ENCODE measurements at regions not wholly inside any gene's neighbourhood (a gene's known extent, or its start where the extent isn't known, plus 50 kb on each side); places are given as distances from the start of the nearest gene placed in this dataset.
A peak's percentile ranks its signal among the peaks of the same experiment; 100 is the strongest.

DNA sequence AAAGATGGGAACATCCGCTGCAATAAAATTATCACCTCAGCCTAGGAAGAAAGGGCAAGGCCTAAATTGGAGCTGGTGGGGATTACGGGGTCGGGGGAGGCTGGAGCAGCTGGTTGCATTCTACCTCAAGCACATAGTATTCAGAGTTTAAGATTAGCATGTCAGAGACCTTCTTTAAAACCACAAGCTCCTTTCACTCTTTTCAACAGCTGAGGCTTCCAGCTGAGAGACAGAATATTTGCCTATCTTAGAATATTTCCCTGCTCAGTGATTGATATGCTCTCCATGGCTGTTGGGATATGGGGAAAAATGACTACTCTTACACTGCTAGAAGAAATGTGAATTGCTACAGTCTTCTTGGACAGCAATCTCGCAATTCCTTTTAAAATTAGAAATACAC is 248.6 kb downstream of the TBX15 start:
- no peaks in the 10 kb centered on the region for H3K36me3 ChIP-seq (ENCODE audit: insufficient read depth, low read length)
- H3K4me1 ChIP-seq (ENCODE audit: control insufficient read depth, insufficient read depth, low read length, unreplicated experiment), result no peaks in the 10 kb centered on the region
- H3K27ac ChIP-seq (ENCODE audit: low read depth, low read length), result no peak overlapping the region
- no peak overlapping the region for H3K4me3 ChIP-seq (ENCODE audit: low read depth, low read length)
- no peaks in the 10 kb centered on the region for H3K27me3 ChIP-seq (ENCODE audit: insufficient read depth, low read length)
- no peak overlapping the region for H2AFZ ChIP-seq (ENCODE audit: low read length, unreplicated experiment)
- H3K79me2 ChIP-seq (ENCODE audit: control insufficient read depth, insufficient read depth, low read length, unreplicated experiment), result no peaks in the 10 kb centered on the region

DNA sequence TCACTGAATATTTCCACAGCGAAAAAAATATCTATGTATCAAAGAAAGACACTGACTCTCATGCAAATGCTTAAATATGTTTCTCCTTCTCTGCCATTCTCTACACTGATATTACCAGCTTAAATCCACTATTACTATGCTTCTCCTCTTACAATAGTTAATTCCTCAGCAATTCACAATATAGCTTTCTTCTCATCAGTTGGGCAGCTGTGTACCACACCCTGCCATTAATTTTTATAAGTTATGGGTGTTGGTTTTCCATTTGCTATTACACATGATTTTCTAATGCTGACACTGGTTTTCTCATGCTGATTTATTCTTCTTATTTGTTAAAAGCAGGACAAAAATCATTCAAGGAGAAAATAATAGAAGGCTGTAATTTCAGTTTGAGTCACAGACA is 251.8 kb downstream of the TBX15 start:
- H2AFZ ChIP-seq (ENCODE audit: low read length, unreplicated experiment), result no peak overlapping the region
- no peak overlapping the region for H3K4me3 ChIP-seq (ENCODE audit: low read depth, low read length)
- H3K27me3 ChIP-seq (ENCODE audit: insufficient read depth, low read length), result no peaks in the 10 kb centered on the region
- H3K36me3 ChIP-seq (ENCODE audit: insufficient read depth, low read length), result no peaks in the 10 kb centered on the region
- H3K79me2 ChIP-seq (ENCODE audit: control insufficient read depth, insufficient read depth, low read length, unreplicated experiment), result no peaks in the 10 kb centered on the region
- no peak overlapping the region for H3K27ac ChIP-seq (ENCODE audit: low read depth, low read length)
- no peaks in the 10 kb centered on the region for H3K4me1 ChIP-seq (ENCODE audit: control insufficient read depth, insufficient read depth, low read length, unreplicated experiment)

DNA sequence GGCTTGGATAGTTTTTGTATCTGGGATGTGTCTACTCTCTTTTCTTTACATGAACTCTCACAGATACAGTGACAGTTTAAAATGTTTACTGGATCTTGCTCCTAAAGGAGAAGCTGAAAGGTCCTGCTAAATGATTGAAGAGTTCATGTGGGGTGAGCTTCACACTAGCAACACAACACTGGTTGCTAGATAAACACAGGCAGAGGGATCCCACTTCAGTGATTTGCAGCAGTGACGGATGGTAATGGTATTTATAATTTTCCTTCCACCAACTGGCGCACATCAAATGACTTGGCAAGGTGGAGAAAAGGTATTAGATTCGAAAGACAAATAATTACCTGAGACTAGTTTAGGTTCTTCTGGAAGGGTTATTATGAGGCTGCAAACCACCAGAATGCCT is 270.2 kb downstream of the TBX15 start:
- no peak overlapping the region for H3K4me3 ChIP-seq (ENCODE audit: low read depth, low read length)
- no peaks in the 10 kb centered on the region for H3K4me1 ChIP-seq (ENCODE audit: control insufficient read depth, insufficient read depth, low read length, unreplicated experiment)
- no peak overlapping the region for H2AFZ ChIP-seq (ENCODE audit: low read length, unreplicated experiment)
- no peaks in the 10 kb centered on the region for H3K27me3 ChIP-seq (ENCODE audit: insufficient read depth, low read length)
- H3K27ac ChIP-seq (ENCODE audit: low read depth, low read length), result no peak overlapping the region
- no peaks in the 10 kb centered on the region for H3K36me3 ChIP-seq (ENCODE audit: insufficient read depth, low read length)
- no peaks in the 10 kb centered on the region for H3K79me2 ChIP-seq (ENCODE audit: control insufficient read depth, insufficient read depth, low read length, unreplicated experiment)

DNA sequence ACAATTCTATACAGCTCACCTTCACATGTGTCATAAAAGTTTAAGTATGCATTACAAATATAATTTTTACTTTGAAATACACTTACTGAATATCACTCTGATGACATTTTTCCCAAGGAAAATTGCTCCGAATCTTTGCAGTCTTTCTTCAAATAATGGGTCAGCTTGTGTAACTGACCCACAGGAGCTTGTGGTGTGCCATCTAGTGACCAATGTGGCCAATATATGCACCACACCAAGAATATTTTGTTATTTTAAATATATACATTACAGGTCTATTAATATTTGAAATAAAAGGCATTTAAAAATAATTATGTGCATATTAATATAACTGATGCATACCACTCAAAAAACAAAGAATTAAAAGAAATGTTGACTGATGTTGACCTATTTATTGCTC is 271.4 kb downstream of the TBX15 start:
- no peaks in the 10 kb centered on the region for H3K27me3 ChIP-seq (ENCODE audit: insufficient read depth, low read length)
- H3K79me2 ChIP-seq (ENCODE audit: control insufficient read depth, insufficient read depth, low read length, unreplicated experiment), result no peaks in the 10 kb centered on the region
- no peak overlapping the region for H3K4me3 ChIP-seq (ENCODE audit: low read depth, low read length)
- no peaks in the 10 kb centered on the region for H3K4me1 ChIP-seq (ENCODE audit: control insufficient read depth, insufficient read depth, low read length, unreplicated experiment)
- no peaks in the 10 kb centered on the region for H3K36me3 ChIP-seq (ENCODE audit: insufficient read depth, low read length)
- H2AFZ ChIP-seq (ENCODE audit: low read length, unreplicated experiment), result no peak overlapping the region
- H3K27ac ChIP-seq (ENCODE audit: low read depth, low read length), result no peak overlapping the region

DNA sequence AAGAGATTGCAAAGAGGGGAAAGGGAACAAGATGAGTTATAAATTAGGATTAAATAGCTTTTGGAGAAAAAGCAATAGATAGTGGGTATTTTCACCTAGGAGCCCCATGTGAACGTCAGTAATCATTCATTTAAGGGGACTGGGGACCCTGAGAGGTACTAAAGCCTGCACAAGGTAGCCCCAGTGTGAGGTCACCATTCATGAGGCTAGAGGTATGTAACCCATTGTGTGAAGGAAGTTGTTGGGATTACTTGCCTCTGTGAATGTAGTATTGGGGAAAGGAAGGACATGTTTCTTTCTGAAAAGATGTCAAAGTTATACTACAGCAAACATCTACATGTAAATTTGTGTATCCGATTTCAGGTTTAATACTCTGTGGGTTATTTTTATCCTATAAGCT is 276.8 kb downstream of the TBX15 start:
- Histone ChIP-seq H2AFZ (ENCODE audit: low read length, unreplicated experiment) (no peak overlapping the region), H3K4me3 (ENCODE audit: low read depth, low read length) (no peak overlapping the region), H3K27ac (ENCODE audit: low read depth, low read length) (no peak overlapping the region), H3K4me1 (ENCODE audit: control insufficient read depth, insufficient read depth, low read length, unreplicated experiment) (no peaks in the 10 kb centered on the region), H3K36me3 (ENCODE audit: insufficient read depth, low read length) (no peaks in the 10 kb centered on the region), H3K27me3 (ENCODE audit: insufficient read depth, low read length) (no peaks in the 10 kb centered on the region), H3K79me2 (ENCODE audit: control insufficient read depth, insufficient read depth, low read length, unreplicated experiment) (no peaks in the 10 kb centered on the region)

DNA sequence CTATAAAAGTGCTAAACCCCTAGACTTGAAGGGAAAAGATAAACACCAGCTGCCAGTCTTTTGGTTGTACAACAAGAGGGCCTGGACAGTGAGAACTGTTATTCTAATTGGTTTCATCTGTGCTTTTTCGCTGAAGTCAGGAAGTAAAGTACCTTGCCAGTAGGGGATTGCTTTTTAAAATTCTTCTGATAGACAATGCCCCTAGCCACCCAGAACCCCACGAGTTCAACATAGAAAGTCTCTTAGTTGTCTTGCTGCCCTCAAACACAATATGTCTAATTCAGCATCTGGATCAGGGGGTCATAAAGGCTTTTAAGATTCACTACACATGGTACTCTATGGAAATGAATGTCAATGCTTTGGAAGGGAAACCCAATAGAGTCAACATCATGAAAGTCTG is 289.2 kb downstream of the TBX15 start:
- no peaks in the 10 kb centered on the region for H3K27me3 ChIP-seq (ENCODE audit: insufficient read depth, low read length)
- H3K27ac ChIP-seq (ENCODE audit: low read depth, low read length), result no peak overlapping the region
- no peaks in the 10 kb centered on the region for H3K4me1 ChIP-seq (ENCODE audit: control insufficient read depth, insufficient read depth, low read length, unreplicated experiment)
- no peak overlapping the region for H3K4me3 ChIP-seq (ENCODE audit: low read depth, low read length)
- no peaks in the 10 kb centered on the region for H3K79me2 ChIP-seq (ENCODE audit: control insufficient read depth, insufficient read depth, low read length, unreplicated experiment)
- H2AFZ ChIP-seq (ENCODE audit: low read length, unreplicated experiment), result no peak overlapping the region
- H3K36me3 ChIP-seq (ENCODE audit: insufficient read depth, low read length), result no peaks in the 10 kb centered on the region

DNA sequence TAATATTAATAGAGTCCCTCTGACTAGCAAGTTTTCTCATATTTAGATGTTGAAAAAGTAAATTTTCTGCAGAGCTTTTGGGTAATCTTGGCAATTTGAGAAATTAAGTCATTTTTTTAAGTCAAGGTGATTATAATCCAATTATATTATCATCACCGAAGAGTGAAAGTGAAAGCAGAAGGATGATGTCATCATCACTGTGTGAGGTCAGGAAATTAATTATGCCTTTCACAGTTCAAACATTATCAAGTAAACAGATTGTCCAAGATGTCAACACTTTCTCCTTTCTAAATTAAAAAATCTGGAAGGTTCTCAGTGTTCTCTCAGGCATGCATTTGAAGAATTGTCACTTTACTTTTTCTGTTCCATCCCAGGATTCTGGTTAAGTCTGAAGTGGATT is 296.0 kb downstream of the TBX15 start:
- no peaks in the 10 kb centered on the region for H3K79me2 ChIP-seq (ENCODE audit: control insufficient read depth, insufficient read depth, low read length, unreplicated experiment)
- no peaks in the 10 kb centered on the region for H3K27me3 ChIP-seq (ENCODE audit: insufficient read depth, low read length)
- peak overlapping the region; percentile 74 for H2AFZ ChIP-seq (ENCODE audit: low read length, unreplicated experiment)
- H3K4me3 ChIP-seq (ENCODE audit: low read depth, low read length), result peak overlapping the region; percentile 52
- H3K27ac ChIP-seq (ENCODE audit: low read depth, low read length), result no peak overlapping the region
- no peaks in the 10 kb centered on the region for H3K36me3 ChIP-seq (ENCODE audit: insufficient read depth, low read length)
- peaks cover 6% of the 10 kb centered on the region for H3K4me1 ChIP-seq (ENCODE audit: control insufficient read depth, insufficient read depth, low read length, unreplicated experiment)

DNA sequence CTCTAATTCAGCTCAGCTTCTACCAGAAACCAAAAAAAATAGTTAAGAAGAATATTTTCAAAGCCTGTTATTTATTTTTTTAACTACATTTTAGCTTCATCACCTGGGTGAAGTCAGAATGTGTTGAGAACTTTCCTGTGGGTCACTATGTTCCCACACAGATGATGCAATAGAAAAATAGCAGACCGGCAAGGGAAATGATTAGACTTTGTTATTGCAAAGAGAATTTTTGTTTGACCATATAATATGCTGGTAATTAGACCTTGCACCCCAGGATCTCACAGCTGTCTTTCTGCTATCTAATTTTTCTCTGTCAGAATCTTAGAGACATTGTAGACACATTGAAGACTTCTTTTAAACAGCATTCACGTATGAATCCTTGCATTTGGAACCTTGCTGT is 299.3 kb downstream of the TBX15 start:
- Histone ChIP-seq H3K4me3 (ENCODE audit: low read depth, low read length) (no peak overlapping the region), H3K79me2 (ENCODE audit: control insufficient read depth, insufficient read depth, low read length, unreplicated experiment) (no peaks in the 10 kb centered on the region), H3K27me3 (ENCODE audit: insufficient read depth, low read length) (no peaks in the 10 kb centered on the region), H3K27ac (ENCODE audit: low read depth, low read length) (no peak overlapping the region), H2AFZ (ENCODE audit: low read length, unreplicated experiment) (no peak overlapping the region), H3K36me3 (ENCODE audit: insufficient read depth, low read length) (no peaks in the 10 kb centered on the region), H3K4me1 (ENCODE audit: control insufficient read depth, insufficient read depth, low read length, unreplicated experiment) (peaks cover 6% of the 10 kb centered on the region)

DNA sequence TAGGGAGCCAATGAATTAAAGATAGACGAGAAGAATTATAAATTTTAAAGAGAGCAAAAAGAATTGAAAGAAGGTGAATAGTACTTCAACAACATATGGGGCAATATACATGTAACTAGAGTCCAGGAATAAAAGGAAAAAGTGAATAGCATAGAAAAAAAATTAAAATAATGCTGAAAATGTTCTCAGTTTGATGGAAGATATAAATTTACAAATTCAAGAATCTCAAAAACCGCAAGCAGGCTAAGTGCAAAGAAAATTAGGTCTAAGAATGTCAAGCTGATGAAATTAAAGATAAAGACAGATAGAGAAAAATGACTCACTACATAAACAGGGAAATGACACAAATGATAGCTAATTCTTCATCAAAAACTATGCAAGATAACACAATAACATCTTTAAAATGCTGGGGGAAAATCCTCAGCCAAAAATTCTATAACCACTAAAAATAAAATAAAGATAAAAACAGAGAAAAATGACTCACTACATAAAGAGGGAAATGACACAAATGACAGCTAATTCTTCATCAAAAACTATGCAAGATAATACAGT is 326.3 kb downstream of the TBX15 start:
- peaks cover 36% of the 10 kb centered on the region for H3K4me1 ChIP-seq (ENCODE audit: control insufficient read depth, insufficient read depth, low read length, unreplicated experiment)
- no peaks in the 10 kb centered on the region for H3K79me2 ChIP-seq (ENCODE audit: control insufficient read depth, insufficient read depth, low read length, unreplicated experiment)
- no peak overlapping the region for H3K4me3 ChIP-seq (ENCODE audit: low read depth, low read length)
- H3K27ac ChIP-seq (ENCODE audit: low read depth, low read length), result peak overlapping the region; percentile 35
- H3K36me3 ChIP-seq (ENCODE audit: insufficient read depth, low read length), result no peaks in the 10 kb centered on the region
- no peak overlapping the region for H2AFZ ChIP-seq (ENCODE audit: low read length, unreplicated experiment)
- H3K27me3 ChIP-seq (ENCODE audit: insufficient read depth, low read length), result no peaks in the 10 kb centered on the region

DNA sequence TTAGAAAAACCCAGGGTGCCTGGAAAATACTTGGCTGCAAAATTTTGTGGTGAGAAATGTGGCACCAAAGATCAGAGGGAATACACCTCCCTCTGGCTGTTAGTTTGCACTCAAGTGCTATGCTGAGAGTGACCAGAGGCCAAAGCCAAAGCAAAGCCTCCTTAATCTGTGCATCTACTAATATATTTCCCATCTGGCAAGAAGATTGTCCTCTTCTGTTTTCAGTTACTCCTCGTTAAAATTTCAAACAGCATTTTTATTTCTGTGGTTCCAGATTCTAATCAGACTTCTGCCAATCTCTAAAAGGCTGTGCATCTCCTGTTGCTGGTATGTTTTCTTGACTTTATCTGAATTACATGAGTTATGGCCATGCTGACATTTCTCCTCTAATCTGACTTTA is 327.4 kb downstream of the TBX15 start:
- no peaks in the 10 kb centered on the region for H3K27me3 ChIP-seq (ENCODE audit: insufficient read depth, low read length)
- H2AFZ ChIP-seq (ENCODE audit: low read length, unreplicated experiment), result no peak overlapping the region
- no peaks in the 10 kb centered on the region for H3K79me2 ChIP-seq (ENCODE audit: control insufficient read depth, insufficient read depth, low read length, unreplicated experiment)
- peaks cover 36% of the 10 kb centered on the region for H3K4me1 ChIP-seq (ENCODE audit: control insufficient read depth, insufficient read depth, low read length, unreplicated experiment)
- no peaks in the 10 kb centered on the region for H3K36me3 ChIP-seq (ENCODE audit: insufficient read depth, low read length)
- H3K4me3 ChIP-seq (ENCODE audit: low read depth, low read length), result no peak overlapping the region
- H3K27ac ChIP-seq (ENCODE audit: low read depth, low read length), result no peak overlapping the region

DNA sequence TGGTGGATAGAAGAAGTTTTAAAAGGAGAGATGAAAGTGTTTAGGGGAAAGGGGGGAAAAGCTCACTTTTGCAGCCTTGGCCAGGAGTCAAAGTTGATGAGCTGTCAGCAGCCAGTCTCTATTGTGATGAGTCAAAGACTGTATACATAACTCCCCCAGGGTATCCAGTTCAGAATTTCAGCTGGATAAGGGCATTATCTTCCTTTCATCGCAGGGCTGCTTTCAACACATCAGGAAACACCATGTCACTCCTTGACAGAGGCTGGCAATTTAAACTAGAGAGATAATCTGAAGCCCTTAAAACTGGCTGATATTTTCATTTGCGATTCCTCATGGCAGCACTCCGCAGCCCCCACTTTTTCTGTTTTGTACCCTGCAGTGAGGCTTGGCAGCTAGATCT is 328.5 kb downstream of the TBX15 start:
- Histone ChIP-seq H3K36me3 (ENCODE audit: insufficient read depth, low read length) (no peaks in the 10 kb centered on the region), H3K4me1 (ENCODE audit: control insufficient read depth, insufficient read depth, low read length, unreplicated experiment) (peaks cover 36% of the 10 kb centered on the region), H3K4me3 (ENCODE audit: low read depth, low read length) (no peak overlapping the region), H2AFZ (ENCODE audit: low read length, unreplicated experiment) (peak overlapping the region; percentile 23), H3K27ac (ENCODE audit: low read depth, low read length) (no peak overlapping the region), H3K79me2 (ENCODE audit: control insufficient read depth, insufficient read depth, low read length, unreplicated experiment) (no peaks in the 10 kb centered on the region), H3K27me3 (ENCODE audit: insufficient read depth, low read length) (no peaks in the 10 kb centered on the region)

Data from ACC112 (cell line).